Motor neuron (in vitro differentiated cells): ENCODE measurements at regions not wholly inside any gene's neighbourhood (a gene's known extent, or its start where the extent isn't known, plus 50 kb on each side); places are given as distances from the start of the nearest gene placed in this dataset.

Experiments used
- ATAC-seq, 8 experiments: fragments of 200-7000 bp; cut with Tn5 transposase; replicated peaks in 6 of 8; 2 replicates each; pipeline ENCODE4 v1.8.0; 2021; ENCODE audit warnings: mild to moderate bottlenecking in 8 of 8, moderate library complexity in 8 of 8
- H3K27ac ChIP-seq, 2 donors: fragments of 250-450 bp; sonication (Bioruptor Pico); 2 replicates each; pipeline ENCODE4 v1.9.0; 2021; ENCODE audit warnings: antibody characterized with exemption in 2 of 2, mild to moderate bottlenecking in 2 of 2, moderate library complexity in 1 of 2
- H3K4me1 ChIP-seq, 2 donors: fragments of 250-450 bp; sonication (Bioruptor Pico); replicated peaks in 1 of 2; 2 replicates each; pipeline ENCODE4 v1.6.1; 2021; ENCODE audit warnings: antibody characterized with exemption in 2 of 2, mild to moderate bottlenecking in 2 of 2, moderate library complexity in 1 of 2
- H3K4me3 ChIP-seq, 5 donors: fragments of 250-450 bp; sonication (Bioruptor Pico); 2 replicates each; pipeline ENCODE4 v1.9.0; 2021; ENCODE audit warnings: antibody characterized with exemption in 5 of 5, mild to moderate bottlenecking in 5 of 5, moderate library complexity in 4 of 5
- WGBS, 10 experiments: fragments of 450-650 bp; shearing (Covaris generic); methylation state at CpG; one replicate each; pipeline ENCODE4 v1.0.0; 2022; 5-methylcytosine and 5-hydroxymethylcytosine counted together
- in situ Hi-C, 9 experiments: fragments of 400-800 bp; cut with MboI; loops; one replicate each; pipeline ENCODE4 v1.15.0; 2021; ENCODE audit warnings: low sequenced_read_pairs in 9 of 9, low pct_unique_long_range_greater_than_20kb in 2 of 9; ENCODE audit not compliant: unreplicated experiment in 9 of 9

DNA sequence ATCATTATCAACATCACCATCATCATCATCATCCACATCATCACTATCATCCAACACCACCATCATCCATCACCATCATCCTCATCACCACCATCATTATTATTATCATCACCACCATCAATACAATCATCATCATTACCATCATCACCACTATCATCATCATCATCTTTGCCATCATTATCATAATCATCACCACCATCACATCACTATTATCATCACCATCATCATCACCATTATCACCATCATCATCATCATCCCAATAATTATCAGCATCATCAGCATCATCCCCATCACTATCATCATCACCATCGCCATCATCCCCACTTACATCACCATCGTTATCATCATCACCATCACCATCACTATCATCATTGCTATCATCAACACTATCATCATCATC, 1021.9 kb upstream of the PRKX start:
- H3K27ac ChIP-seq, result no peak overlapping the region
- in situ Hi-C loops, result no loop called here
- H3K4me3 ChIP-seq, result no peak overlapping the region
- H3K4me1 ChIP-seq, result no peaks in the 10 kb centered on the region
- WGBS, 10 experiments, result 33 to 100% (median 74%) methylated on average over 1 to 2 of the region's 2 CpGs; no CpG with 5 or more reads in 4 of the 10 experiments
- no peak for ATAC-seq

GRCh38 chrX:4710618-4711433, 997.4 kb upstream of the PRKX start:
- 0 to 97% (median 38%) methylated on average over 2 to 5 of the region's 10 CpGs; no CpG with 5 or more reads in 4 of the 10 experiments for WGBS, 10 experiments
- in situ Hi-C loops, result no loop called here
- Histone ChIP-seq H3K4me1 (no peaks in the 10 kb centered on the region), H3K27ac (no peak overlapping the region), H3K4me3 (no peak overlapping the region)
- ATAC-seq, result peak in 4 of 8 experiments; percentile 58 to 71 (median 64)

- in situ Hi-C loops, result no loop called here
- Histone ChIP-seq H3K4me1 (no peaks in the 10 kb centered on the region), H3K27ac (no peak overlapping the region), H3K4me3 (no peak overlapping the region)
- WGBS, 10 experiments, result 0 to 100% (median 96%) methylated on average over 1 to 3 of the region's 4 CpGs; no CpG with 5 or more reads in 5 of the 10 experiments
- ATAC-seq, result no peak
Measured at GRCh38 chrX:4708970-4709760, 995.7 kb upstream of the PRKX start.

DNA sequence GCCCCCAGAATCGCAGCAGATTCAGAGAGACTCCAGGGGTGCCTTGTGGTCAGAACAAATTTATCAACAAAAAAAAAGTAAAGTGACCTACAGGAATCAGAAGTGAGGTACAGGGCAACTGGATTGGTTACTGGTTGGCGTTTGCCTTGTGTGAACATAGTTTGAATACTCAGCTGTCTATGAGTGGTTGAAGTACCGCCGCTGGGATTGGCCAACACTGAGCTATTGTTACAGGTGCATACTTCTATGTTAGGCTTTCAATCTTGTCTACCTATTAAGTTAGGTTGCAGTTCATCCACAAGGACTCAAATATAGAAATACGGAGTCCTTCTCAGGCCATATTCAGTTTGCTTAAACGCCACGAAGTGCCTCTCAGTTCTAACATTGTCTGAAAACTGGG, 993.5 kb upstream of the PRKX start:
- H3K27ac ChIP-seq, result no peak overlapping the region
- ATAC-seq, result no peak

DNA sequence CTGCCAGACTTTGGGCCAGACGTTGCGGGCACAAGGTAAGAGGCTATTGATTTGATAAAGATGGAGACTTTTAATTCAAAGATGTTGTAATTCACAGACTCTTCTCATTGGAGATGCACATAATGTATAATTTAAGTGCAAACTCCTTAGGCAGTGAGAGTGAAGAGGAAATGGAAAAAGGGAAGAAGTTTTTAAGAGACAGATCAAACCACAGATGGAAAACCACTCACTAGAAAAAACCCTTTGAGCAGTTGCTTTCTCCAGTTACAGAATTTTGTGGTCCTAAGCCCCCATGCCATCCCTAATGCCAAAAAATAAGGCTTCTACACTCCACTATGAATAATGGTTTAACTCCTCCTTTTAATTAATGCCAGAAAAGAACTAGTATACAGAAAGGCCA, 977.1 kb upstream of the PRKX start:
- no peak overlapping the region for H3K4me3 ChIP-seq
- WGBS, 10 experiments, result 40 to 100% methylated on average over 1 to 2 of the region's 2 CpGs; no CpG with 5 or more reads in 8 of the 10 experiments
- H3K4me1 ChIP-seq, result no peaks in the 10 kb centered on the region
- in situ Hi-C loops, result no loop called here
- ATAC-seq, result no peak
- H3K27ac ChIP-seq, result no peak overlapping the region

More for the DNA sequence above, 993.5 kb upstream of the PRKX start:
- Histone ChIP-seq H3K4me1 (no peaks in the 10 kb centered on the region), H3K4me3 (no peak overlapping the region)
- 9 to 100% (median 82%) methylated on average over 3 to 5 of the region's 7 CpGs; no CpG with 5 or more reads in 5 of the 10 experiments for WGBS, 10 experiments
- in situ Hi-C loops, result no loop called here

DNA sequence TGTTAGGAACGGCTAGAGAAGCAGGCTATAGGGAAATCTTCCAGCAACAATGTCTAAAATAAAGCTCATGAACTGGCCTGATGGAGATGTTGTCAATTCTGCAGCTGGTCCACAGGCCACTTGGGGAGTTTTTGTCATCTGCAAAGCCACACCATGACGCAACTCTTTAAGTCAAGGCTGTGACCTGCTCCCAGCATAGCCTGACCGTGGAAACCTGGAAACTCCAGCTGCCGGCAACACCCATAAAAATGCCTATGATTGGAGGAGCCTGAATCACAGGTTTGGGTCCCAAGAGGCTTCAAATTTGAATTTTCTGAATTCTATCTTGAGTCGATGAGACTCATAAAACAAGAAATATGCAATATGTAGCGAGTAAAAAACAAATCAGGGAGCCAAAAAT, 969.2 kb upstream of the PRKX start:
- in situ Hi-C loops, result no loop called here

GRCh38 chrX:4675686-4676300, 962.3 kb upstream of the PRKX start:
- in situ Hi-C loops, result no loop called here
- no peak for ATAC-seq

More for the DNA sequence above, 969.2 kb upstream of the PRKX start:
- WGBS, 10 experiments, result 0 to 100% (median 46%) methylated on average over 1 to 6 of the region's 6 CpGs; no CpG with 5 or more reads in 4 of the 10 experiments
- H3K27ac ChIP-seq, result no peak overlapping the region
- no peak overlapping the region for H3K4me3 ChIP-seq
- ATAC-seq, result peak in 1 of 8 experiments; percentile 59
- H3K4me1 ChIP-seq, result no peaks in the 10 kb centered on the region

DNA sequence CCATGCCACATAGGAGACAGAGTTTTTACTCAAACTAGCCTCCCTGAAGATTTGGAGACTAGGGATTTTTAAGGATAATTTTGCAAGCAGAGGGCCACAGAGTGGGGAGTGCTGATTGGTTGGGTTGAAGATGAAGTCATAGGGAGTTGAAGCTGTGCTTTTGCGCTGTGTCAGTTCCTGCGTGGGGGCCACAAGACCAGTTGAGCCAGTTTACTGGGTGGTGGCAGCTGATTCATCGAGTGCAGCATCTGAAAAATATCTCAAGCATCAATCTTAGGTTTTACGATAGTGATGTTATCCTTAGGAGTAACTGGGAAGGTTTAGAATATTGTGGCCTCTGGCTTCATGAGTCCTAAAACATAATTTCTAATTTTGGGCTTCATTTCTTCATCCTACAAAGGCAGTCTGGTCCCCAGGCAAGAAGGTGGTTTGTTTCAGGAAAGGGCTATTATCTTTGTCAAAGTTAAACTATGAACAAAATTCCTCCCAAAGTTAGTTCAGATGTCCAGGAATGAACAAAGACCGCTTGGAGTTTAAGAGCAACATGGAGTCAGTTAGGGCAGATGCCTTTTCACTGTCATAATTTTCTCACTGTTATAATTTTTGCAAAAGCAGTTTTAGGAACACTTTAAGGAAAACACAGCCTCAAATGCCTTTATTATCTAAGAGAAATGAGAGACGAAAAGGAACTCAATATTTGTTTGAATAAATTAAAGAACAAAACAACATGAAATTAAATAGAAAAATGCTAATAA, 960.8 kb upstream of the PRKX start:
- no peak for ATAC-seq
- WGBS, 10 experiments, result 0 to 100% (median 88%) methylated on average over 1 to 6 of the region's 6 CpGs; no CpG with 5 or more reads in 3 of the 10 experiments
- in situ Hi-C loops, result no loop called here

More at GRCh38 chrX:4675686-4676300, 962.3 kb upstream of the PRKX start:
- 0 to 96% (median 40%) methylated on average over 1 to 3 of the region's 4 CpGs; no CpG with 5 or more reads in 5 of the 10 experiments for WGBS, 10 experiments
- Histone ChIP-seq H3K4me3 (no peak overlapping the region), H3K4me1 (no peaks in the 10 kb centered on the region), H3K27ac (no peak overlapping the region)

DNA sequence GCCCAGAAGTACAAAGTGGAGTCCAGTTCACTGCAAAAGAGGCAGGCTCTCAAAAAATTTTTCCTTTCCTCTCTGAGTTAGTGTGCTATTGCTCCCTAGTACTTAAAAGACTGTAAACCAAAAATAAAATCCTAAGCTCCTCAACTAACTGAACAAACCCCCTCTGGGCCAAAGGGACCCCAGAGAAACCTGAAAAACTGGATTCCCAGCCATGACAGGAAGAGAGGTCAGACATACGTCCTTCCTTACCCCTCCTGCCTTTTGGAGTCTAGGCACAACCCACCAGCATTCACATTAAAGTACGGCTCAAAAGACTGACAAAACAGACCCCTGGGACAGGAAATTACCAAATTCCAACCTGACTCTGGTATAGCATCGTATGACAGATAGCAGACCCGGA, 957.9 kb upstream of the PRKX start:
- 0 to 77% (median 27%) methylated on average over 2 to 4 of the region's 4 CpGs; no CpG with 5 or more reads in 7 of the 10 experiments for WGBS, 10 experiments
- in situ Hi-C loops, result no loop called here
- no peak for ATAC-seq
- Histone ChIP-seq H3K4me3 (no peak overlapping the region), H3K4me1 (no peaks in the 10 kb centered on the region), H3K27ac (no peak overlapping the region)

More for the DNA sequence above, 960.8 kb upstream of the PRKX start:
- H3K4me3 ChIP-seq, result no peak overlapping the region
- no peak overlapping the region for H3K27ac ChIP-seq
- H3K4me1 ChIP-seq, result no peaks in the 10 kb centered on the region

DNA sequence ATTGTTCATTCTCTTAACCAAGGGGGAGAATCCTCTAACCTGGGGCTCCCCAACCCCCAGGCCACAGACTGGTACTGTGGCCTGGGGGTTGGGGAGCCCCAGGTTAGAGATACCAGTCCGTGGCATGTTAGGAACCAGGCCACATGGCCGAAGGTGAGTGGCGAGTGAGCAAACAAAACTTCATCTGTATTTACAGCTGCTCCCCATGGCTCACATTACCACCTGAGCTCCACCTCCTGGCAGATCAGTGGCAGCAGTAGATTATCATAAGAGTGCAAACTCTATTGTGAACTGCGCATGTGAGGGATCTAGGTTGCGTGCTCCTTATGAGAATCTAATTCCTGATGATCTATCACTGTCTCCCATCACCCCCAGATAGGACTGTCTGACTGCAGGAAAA, 957.2 kb upstream of the PRKX start:
- H3K27ac ChIP-seq, result no peak overlapping the region
- 92 to 100% methylated on average over 2 to 5 of the region's 5 CpGs; no CpG with 5 or more reads in 8 of the 10 experiments for WGBS, 10 experiments
- ATAC-seq, result no peak
- H3K4me1 ChIP-seq, result no peaks in the 10 kb centered on the region
- in situ Hi-C loops, result no loop called here
- H3K4me3 ChIP-seq, result no peak overlapping the region

- no peak for ATAC-seq
- Histone ChIP-seq H3K4me1 (no peaks in the 10 kb centered on the region), H3K27ac (no peak overlapping the region), H3K4me3 (no peak overlapping the region)
- 4 to 96% (median 54%) methylated on average over 4 to 7 of the region's 7 CpGs; no CpG with 5 or more reads in 2 of the 10 experiments for WGBS, 10 experiments
- in situ Hi-C loops, result no loop called here
Measured at GRCh38 chrX:4668802-4669536, 955.5 kb upstream of the PRKX start.

- peak in 5 of 8 experiments; percentile 44 to 87 (median 70) for ATAC-seq
- 0 to 86% (median 22%) methylated on average over 1 to 3 of the region's 3 CpGs; no CpG with 5 or more reads in 4 of the 10 experiments for WGBS, 10 experiments
- in situ Hi-C loops, result no loop called here
Measured at GRCh38 chrX:4663085-4663484, 949.6 kb upstream of the PRKX start.

More at GRCh38 chrX:4663085-4663484, 949.6 kb upstream of the PRKX start:
- Histone ChIP-seq H3K4me1 (no peaks in the 10 kb centered on the region), H3K4me3 (no peak overlapping the region), H3K27ac (peak overlapping the region in 1 of 2 donors; percentile 78)
